SK-N-SH (cell line): ENCODE measurements at regions not wholly inside any gene's neighbourhood (a gene's known extent, or its start where the extent isn't known, plus 50 kb on each side); places are given as distances from the start of the nearest gene placed in this dataset.
"Not testable (repeated sequence)": the region's sequence is repeated elsewhere in the genome, so short reads cannot be mapped to it uniquely, and the experiment has no call there.

Experiments
- CTCF ChIA-PET: fragments of 300-600, 350-600 bp; formaldehyde crosslinking; extraction: SDS; loops from one replicate; lab custom pipeline; 2021; lab: Yijun Ruan, JAX
- POLR2A ChIA-PET: fragments of 350-600 bp; sonication (Branson Sonifier 250); formaldehyde crosslinking; extraction: SDS; loops from one replicate; lab custom pipeline; 2020; ENCODE audit warnings: antibody characterized with exemption, inconsistent platforms; lab: Yijun Ruan, JAX
- DNase-seq: peaks from one replicate; pipeline ENCODE4 v3.0.0; 2012
- H2AFZ ChIP-seq: fragments of 200-600 bp; sonication (generic); 2 replicates; pipeline ENCODE4 v1.8.1; 2016; ENCODE audit warnings: antibody characterized with exemption, mild to moderate bottlenecking, low read depth
- H3F3A ChIP-seq: fragments of 200-600 bp; sonication (generic); replicated peaks from 2 replicates; pipeline ENCODE3; 2016; ENCODE audit warnings: antibody characterized with exemption, mild to moderate bottlenecking; ENCODE audit not compliant: insufficient read depth
- H3K27ac ChIP-seq, 2 experiments: fragments of 200-500 bp in 1 of 2; fragments of 200-600 bp in 1 of 2; sonication (Bioruptor generic) in 1 of 2; sonication (generic), shearing (Covaris generic) in 1 of 2; 2 replicates each; pipeline versions ENCODE4 v1.5.1 to v1.6.1; 2014 to 2016; ENCODE audit warnings: low read depth in 2 of 2, inconsistent platforms in 1 of 2, low read length in 1 of 2, mild to moderate bottlenecking in 1 of 2, mixed read lengths in 1 of 2
- H3K27me3 ChIP-seq: fragments of 200-600 bp; sonication (generic), shearing (Covaris generic); 2 replicates; pipeline ENCODE4 v1.6.1; 2016; ENCODE audit warnings: mixed run types; ENCODE audit not compliant: insufficient read depth
- H3K36me3 ChIP-seq, 2 experiments: fragments of 200-500 bp in 1 of 2; fragments of 200-600 bp in 1 of 2; sonication (Bioruptor generic) in 1 of 2; sonication (generic) in 1 of 2; replicated peaks in 1 of 2; 2 replicates each; pipeline versions ENCODE3 to v1.5.1; 2014 to 2016; ENCODE audit warnings: low read length in 1 of 2, mild to moderate bottlenecking in 1 of 2; ENCODE audit not compliant: insufficient read depth in 2 of 2, control insufficient read depth in 1 of 2
- H3K4me1 ChIP-seq, 2 experiments: fragments of 200-500 bp in 1 of 2; fragments of 200-600 bp in 1 of 2; sonication (Bioruptor generic) in 1 of 2; sonication (generic), shearing (Covaris generic) in 1 of 2; 2 replicates each; pipeline versions ENCODE4 v1.5.1 to v1.6.1; 2014 to 2016; ENCODE audit warnings: low read depth in 1 of 2, low read length in 1 of 2, mixed run types in 1 of 2; ENCODE audit not compliant: insufficient read depth in 2 of 2, control insufficient read depth in 1 of 2
- H3K4me2 ChIP-seq: fragments of 200-600 bp; sonication (generic), shearing (Covaris generic); 2 replicates; pipeline ENCODE4 v1.6.1; 2017; ENCODE audit warnings: mixed run types
- H3K4me3 ChIP-seq, 2 experiments: fragments of 200-500 bp in 1 of 2; fragments of 200-600 bp in 1 of 2; sonication (Bioruptor generic) in 1 of 2; sonication (generic), shearing (Covaris generic) in 1 of 2; 2 replicates each; pipeline versions ENCODE4 v1.5.1 to v1.8.1; 2014 to 2016; ENCODE audit warnings: low read depth in 2 of 2, inconsistent platforms in 1 of 2, low read length in 1 of 2, mild to moderate bottlenecking in 1 of 2, mixed read lengths in 1 of 2, moderate library complexity in 1 of 2
- H3K79me2 ChIP-seq: fragments of 200-600 bp; sonication (generic); 2 replicates; pipeline ENCODE4 v1.8.1; 2017; ENCODE audit warnings: mild to moderate bottlenecking; ENCODE audit not compliant: insufficient read depth
- H3K9ac ChIP-seq: fragments of 200-600 bp; sonication (generic); 2 replicates; pipeline ENCODE4 v1.6.1; 2017; ENCODE audit warnings: mixed run types
- H3K9me2 ChIP-seq: fragments of 200-600 bp; sonication (generic); 2 replicates; pipeline ENCODE4 v1.6.1; 2017; ENCODE audit warnings: mixed run types
- H3K9me3 ChIP-seq: fragments of 200-600 bp; sonication (generic); 2 replicates; pipeline ENCODE4 v1.6.1; 2017; ENCODE audit warnings: mixed run types, mild to moderate bottlenecking, moderate library complexity
- H4K20me1 ChIP-seq: fragments of 200-600 bp; sonication (generic); 2 replicates; pipeline ENCODE4 v1.6.1; 2017; ENCODE audit warnings: mild to moderate bottlenecking, mixed run types; ENCODE audit not compliant: insufficient read depth
- ELF1 ChIP-seq: IDR thresholded peaks from 2 replicates; pipeline ENCODE4 v1.4.0; 2012
- EP300 ChIP-seq, 2 experiments: IDR thresholded peaks; 2 replicates each; pipeline versions ENCODE4 v1.4.0 to v1.6.1; 2012; ENCODE audit warnings: borderline replicate concordance in 1 of 2, low read depth in 1 of 2, low read length in 1 of 2
- FOXJ3 ChIP-seq: sonication (generic); formaldehyde crosslinking; IDR thresholded peaks from 2 replicates; pipeline ENCODE4 v1.5.1; 2020; ENCODE audit warnings: mild to moderate bottlenecking, missing genetic modification reagents
- GABPA ChIP-seq: IDR thresholded peaks from 2 replicates; pipeline ENCODE4 v1.4.0; 2012; ENCODE audit warnings: low read depth, mild to moderate bottlenecking
- GATA2 ChIP-seq: sonication (generic); formaldehyde crosslinking; IDR thresholded peaks from 2 replicates; pipeline ENCODE4 v1.5.0; 2020; ENCODE audit warnings: mild to moderate bottlenecking, missing genetic modification reagents
- JUND ChIP-seq: IDR thresholded peaks from 2 replicates; pipeline ENCODE4 v1.4.0; 2012
- RAD21 ChIP-seq: IDR thresholded peaks from 2 replicates; pipeline ENCODE4 v1.6.1; 2012; ENCODE audit warnings: mild to moderate bottlenecking, low read length
- REST ChIP-seq: IDR thresholded peaks from 2 replicates; pipeline ENCODE4 v1.6.1; 2012; ENCODE audit warnings: mild to moderate bottlenecking, low read depth, low read length, moderate library complexity
- RXRA ChIP-seq: IDR thresholded peaks from 2 replicates; pipeline ENCODE4 v1.4.0; 2012; ENCODE audit warnings: low read depth, mild to moderate bottlenecking, borderline replicate concordance
- TCF12 ChIP-seq: IDR thresholded peaks from 2 replicates; pipeline ENCODE4 v1.4.0; 2012
- TEAD4 ChIP-seq: IDR thresholded peaks from 2 replicates; pipeline ENCODE4 v1.4.0; 2012; ENCODE audit warnings: mild to moderate bottlenecking, borderline replicate concordance; ENCODE audit not compliant: insufficient read depth
- USF1 ChIP-seq: IDR thresholded peaks from 2 replicates; pipeline ENCODE4 v1.4.0; 2012; ENCODE audit warnings: low read depth, borderline replicate concordance
- YY1 ChIP-seq: IDR thresholded peaks from 2 replicates; pipeline ENCODE4 v1.4.0; 2012; ENCODE audit warnings: low read depth, mild to moderate bottlenecking
- ZBTB33 ChIP-seq: IDR thresholded peaks from 2 replicates; pipeline ENCODE4 v1.4.0; 2012; ENCODE audit warnings: low read depth, borderline replicate concordance
- WGBS: methylation state at CpG from one replicate; pipeline ENCODE4 v1.1.6; 2017; ENCODE audit warnings: low lambda C conversion rate; 5-methylcytosine and 5-hydroxymethylcytosine counted together

GRCh38 chr12:131340616-131341210, 370.2 kb upstream of the SFSWAP start:
- ChIA-PET CTCF (no interaction called here), POLR2A (no interaction called here)
- Histone ChIP-seq H3K9me2 (no peaks in the 10 kb centered on the region), H3F3A (no peaks in the 10 kb centered on the region), H3K4me2 (no peak overlapping the region), H3K27me3 (no peaks in the 10 kb centered on the region), H3K9me3 (no peaks in the 10 kb centered on the region), H4K20me1 (no peaks in the 10 kb centered on the region), H3K4me3 (no peak overlapping the region), H3K27ac (no peak overlapping the region), H3K4me1 (no peaks in the 10 kb centered on the region), H3K9ac (no peak overlapping the region), H2AFZ (no peak overlapping the region), H3K79me2 (no peaks in the 10 kb centered on the region), H3K36me3 (no peaks in the 10 kb centered on the region)
- 53% methylated on average over 7 of the region's 13 CpGs for WGBS
- no peak for DNase-seq
- TF ChIP-seq GATA2 (CRISPR knock-in tag) (no peak), USF1 (no peak), ZBTB33 (no peak), FOXJ3 (no peak), RAD21 (no peak), TCF12 (no peak), GABPA (no peak), ELF1 (no peak), TEAD4 (no peak), RXRA (no peak), JUND (no peak), YY1 (no peak), REST (no peak), EP300 (IDR thresholded peaks at IDR 0.05; ENCODE audit: borderline replicate concordance in 1 of 2, low read depth in 1 of 2, low read length in 1 of 2) (no peak)

GRCh38 chr12:131341608-131342007, 369.3 kb upstream of the SFSWAP start:
- DNase-seq, H3K4me1 ChIP-seq, H4K20me1 ChIP-seq, H3K9ac ChIP-seq, CTCF ChIA-PET, H3K9me3 ChIP-seq, H3K4me3 ChIP-seq, H3F3A ChIP-seq, H3K27ac ChIP-seq, H2AFZ ChIP-seq, H3K36me3 ChIP-seq, H3K27me3 ChIP-seq, H3K4me2 ChIP-seq, H3K79me2 ChIP-seq, H3K9me2 ChIP-seq, POLR2A ChIA-PET: not testable (repeated sequence)
- 23% methylated on average over 3 of the region's 6 CpGs for WGBS

GRCh38 chr12:131343436-131343835, 367.5 kb upstream of the SFSWAP start:
- not testable (repeated sequence) for H3K4me2 ChIP-seq
- WGBS = 23% methylated on average over 3 of the region's 3 CpGs

More at GRCh38 chr12:131343436-131343835, 367.5 kb upstream of the SFSWAP start:
- H3K27me3 ChIP-seq, H3K27ac ChIP-seq, H3K9me3 ChIP-seq, H3K9me2 ChIP-seq, CTCF ChIA-PET, POLR2A ChIA-PET, DNase-seq, H3K9ac ChIP-seq, H3K79me2 ChIP-seq, H3K4me1 ChIP-seq, H3F3A ChIP-seq, H3K36me3 ChIP-seq, H4K20me1 ChIP-seq, H2AFZ ChIP-seq, H3K4me3 ChIP-seq: not testable (repeated sequence)
